ENCODE measurements at regions not wholly inside any gene's neighbourhood (a gene's known extent, or its start where the extent isn't known, plus 50 kb on each side); places are given as distances from the start of the nearest gene placed in this dataset.
A peak's percentile ranks its signal among the peaks of the same experiment; 100 is the strongest.

DNA sequence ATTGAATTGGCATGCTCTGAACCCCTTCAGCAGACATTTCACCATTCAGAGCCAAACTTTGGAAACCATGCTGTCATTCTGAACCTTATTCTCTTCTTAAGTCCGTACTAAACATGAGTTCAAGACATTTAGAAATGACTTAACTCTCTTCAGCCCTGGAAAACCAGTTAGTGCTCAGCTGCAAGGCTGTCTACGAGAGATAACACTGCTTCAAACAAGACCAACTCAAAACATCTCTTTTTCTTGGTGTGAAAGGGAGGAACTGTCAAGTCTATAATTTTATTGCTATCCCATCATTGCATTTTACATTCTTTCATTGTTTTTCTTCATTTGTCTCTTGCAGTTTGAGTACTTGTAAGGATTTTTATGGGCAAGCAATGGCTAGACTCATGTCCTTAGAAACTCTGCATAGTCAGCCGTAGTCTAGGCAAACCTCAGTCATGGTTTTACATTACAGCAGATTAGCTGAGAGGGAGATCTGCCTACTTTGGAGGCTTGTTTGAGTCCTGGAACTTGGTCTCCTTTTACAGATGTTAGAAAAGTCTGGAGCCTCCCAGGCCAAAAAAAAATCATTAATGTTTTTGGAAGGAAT is 120.6 kb upstream of the JADE1 start (continued):
- TF ChIP-seq NFIX (CRISPR knock-in tag; IDR thresholded peaks at IDR 0.05; ENCODE audit: low read depth) (no peak), NR2C1 (IDR thresholded peaks at IDR 0.05) (no peak), NR2C1 (tag; IDR thresholded peaks at IDR 0.05) (no peak), YY1 (IDR thresholded peaks at IDR 0.05; ENCODE audit: borderline replicate concordance in 1 of 3, control insufficient read depth in 1 of 3, extremely low read depth in 1 of 3, insufficient read depth in 3 of 3, insufficient read length in 1 of 3, insufficient replicate concordance in 2 of 3, low read depth in 1 of 3, low read length in 2 of 3) (no peak), MIER1 (IDR thresholded peaks at IDR 0.05; ENCODE audit: low read depth) (no peak), MTA2 (IDR thresholded peaks at IDR 0.05; ENCODE audit: low read depth) (peak; percentile 71), POLR2B (IDR thresholded peaks at IDR 0.05; ENCODE audit: low read depth, partially characterized antibody) (no peak), ARNT (IDR thresholded peaks at IDR 0.05) (0 out of 4 replicates have a peak, but pooled peaks of 1 of the 2 experiments have one; percentile 29), MAZ (CRISPR knock-in tag; conservative IDR thresholded peaks at IDR 0.05 in 1 of 2, IDR thresholded peaks at IDR 0.05 in 1 of 2) (no peak), ZNF445 (CRISPR knock-in tag; IDR thresholded peaks at IDR 0.05; ENCODE audit: low read depth) (no peak), PML (IDR thresholded peaks at IDR 0.05; ENCODE audit: low read length) (0 out of 2 replicates have a peak, but pooled peaks have one; percentile 38), NEUROD1 (IDR thresholded peaks at IDR 0.05; ENCODE audit: borderline replicate concordance, low read depth, low read length, partially characterized antibody) (no peak), KLF1 (tag; IDR thresholded peaks at IDR 0.05) (no peak)
- TF ChIP-seq, protein P1, sequence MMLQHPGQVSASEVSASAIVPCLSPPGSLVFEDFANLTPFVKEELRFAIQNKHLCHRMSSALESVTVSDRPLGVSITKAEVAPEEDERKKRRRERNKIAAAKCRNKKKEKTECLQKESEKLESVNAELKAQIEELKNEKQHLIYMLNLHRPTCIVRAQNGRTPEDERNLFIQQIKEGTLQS (IDR thresholded peaks at IDR 0.05), result no peak
- TF ChIP-seq, protein P1 (CRISPR knock-in tag; conservative IDR thresholded peaks at IDR 0.05), result no peak
- TF ChIP-seq, protein P2, sequence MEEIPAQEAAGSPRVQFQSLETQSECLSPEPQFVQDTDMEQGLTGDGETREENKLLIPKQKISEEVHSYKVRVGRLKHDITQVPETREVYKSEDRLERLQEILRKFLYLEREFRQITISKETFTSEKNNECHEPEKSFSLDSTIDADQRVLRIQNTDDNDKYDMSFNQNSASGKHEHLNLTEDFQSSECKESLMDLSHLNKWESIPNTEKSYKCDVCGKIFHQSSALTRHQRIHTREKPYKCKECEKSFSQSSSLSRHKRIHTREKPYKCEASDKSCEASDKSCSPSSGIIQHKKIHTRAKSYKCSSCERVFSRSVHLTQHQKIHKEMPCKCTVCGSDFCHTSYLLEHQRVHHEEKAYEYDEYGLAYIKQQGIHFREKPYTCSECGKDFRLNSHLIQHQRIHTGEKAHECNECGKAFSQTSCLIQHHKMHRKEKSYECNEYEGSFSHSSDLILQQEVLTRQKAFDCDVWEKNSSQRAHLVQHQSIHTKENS (CRISPR knock-in tag; IDR thresholded peaks at IDR 0.05), result no peak
- TF ChIP-seq, protein P3, sequence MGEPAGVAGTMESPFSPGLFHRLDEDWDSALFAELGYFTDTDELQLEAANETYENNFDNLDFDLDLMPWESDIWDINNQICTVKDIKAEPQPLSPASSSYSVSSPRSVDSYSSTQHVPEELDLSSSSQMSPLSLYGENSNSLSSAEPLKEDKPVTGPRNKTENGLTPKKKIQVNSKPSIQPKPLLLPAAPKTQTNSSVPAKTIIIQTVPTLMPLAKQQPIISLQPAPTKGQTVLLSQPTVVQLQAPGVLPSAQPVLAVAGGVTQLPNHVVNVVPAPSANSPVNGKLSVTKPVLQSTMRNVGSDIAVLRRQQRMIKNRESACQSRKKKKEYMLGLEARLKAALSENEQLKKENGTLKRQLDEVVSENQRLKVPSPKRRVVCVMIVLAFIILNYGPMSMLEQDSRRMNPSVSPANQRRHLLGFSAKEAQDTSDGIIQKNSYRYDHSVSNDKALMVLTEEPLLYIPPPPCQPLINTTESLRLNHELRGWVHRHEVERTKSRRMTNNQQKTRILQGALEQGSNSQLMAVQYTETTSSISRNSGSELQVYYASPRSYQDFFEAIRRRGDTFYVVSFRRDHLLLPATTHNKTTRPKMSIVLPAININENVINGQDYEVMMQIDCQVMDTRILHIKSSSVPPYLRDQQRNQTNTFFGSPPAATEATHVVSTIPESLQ (CRISPR knock-in tag; IDR thresholded peaks at IDR 0.05), result no peak
- TF ChIP-seq, protein P4, sequence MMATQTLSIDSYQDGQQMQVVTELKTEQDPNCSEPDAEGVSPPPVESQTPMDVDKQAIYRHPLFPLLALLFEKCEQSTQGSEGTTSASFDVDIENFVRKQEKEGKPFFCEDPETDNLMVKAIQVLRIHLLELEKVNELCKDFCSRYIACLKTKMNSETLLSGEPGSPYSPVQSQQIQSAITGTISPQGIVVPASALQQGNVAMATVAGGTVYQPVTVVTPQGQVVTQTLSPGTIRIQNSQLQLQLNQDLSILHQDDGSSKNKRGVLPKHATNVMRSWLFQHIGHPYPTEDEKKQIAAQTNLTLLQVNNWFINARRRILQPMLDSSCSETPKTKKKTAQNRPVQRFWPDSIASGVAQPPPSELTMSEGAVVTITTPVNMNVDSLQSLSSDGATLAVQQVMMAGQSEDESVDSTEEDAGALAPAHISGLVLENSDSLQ (IDR thresholded peaks at IDR 0.05), result peak; percentile 25; the same call in 1 of the 2 replicates
- TF ChIP-seq, protein P5, sequence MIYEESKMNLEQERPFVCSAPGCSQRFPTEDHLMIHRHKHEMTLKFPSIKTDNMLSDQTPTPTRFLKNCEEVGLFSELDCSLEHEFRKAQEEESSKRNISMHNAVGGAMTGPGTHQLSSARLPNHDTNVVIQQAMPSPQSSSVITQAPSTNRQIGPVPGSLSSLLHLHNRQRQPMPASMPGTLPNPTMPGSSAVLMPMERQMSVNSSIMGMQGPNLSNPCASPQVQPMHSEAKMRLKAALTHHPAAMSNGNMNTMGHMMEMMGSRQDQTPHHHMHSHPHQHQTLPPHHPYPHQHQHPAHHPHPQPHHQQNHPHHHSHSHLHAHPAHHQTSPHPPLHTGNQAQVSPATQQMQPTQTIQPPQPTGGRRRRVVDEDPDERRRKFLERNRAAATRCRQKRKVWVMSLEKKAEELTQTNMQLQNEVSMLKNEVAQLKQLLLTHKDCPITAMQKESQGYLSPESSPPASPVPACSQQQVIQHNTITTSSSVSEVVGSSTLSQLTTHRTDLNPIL (CRISPR knock-in tag; IDR thresholded peaks at IDR 0.05), result no peak
- TF ChIP-seq, protein P6, sequence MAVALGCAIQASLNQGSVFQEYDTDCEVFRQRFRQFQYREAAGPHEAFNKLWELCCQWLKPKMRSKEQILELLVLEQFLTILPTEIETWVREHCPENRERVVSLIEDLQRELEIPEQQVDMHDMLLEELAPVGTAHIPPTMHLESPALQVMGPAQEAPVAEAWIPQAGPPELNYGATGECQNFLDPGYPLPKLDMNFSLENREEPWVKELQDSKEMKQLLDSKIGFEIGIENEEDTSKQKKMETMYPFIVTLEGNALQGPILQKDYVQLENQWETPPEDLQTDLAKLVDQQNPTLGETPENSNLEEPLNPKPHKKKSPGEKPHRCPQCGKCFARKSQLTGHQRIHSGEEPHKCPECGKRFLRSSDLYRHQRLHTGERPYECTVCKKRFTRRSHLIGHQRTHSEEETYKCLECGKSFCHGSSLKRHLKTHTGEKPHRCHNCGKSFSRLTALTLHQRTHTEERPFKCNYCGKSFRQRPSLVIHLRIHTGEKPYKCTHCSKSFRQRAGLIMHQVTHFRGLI (CRISPR knock-in tag; IDR thresholded peaks at IDR 0.05), result no peak
